NCI-H1092 (cell line): ENCODE measurements at regions not wholly inside any gene's neighbourhood (a gene's known extent, or its start where the extent isn't known, plus 50 kb on each side); places are given as distances from the start of the nearest gene placed in this dataset.

Experiments used
- DNase-seq: peaks from one replicate; lab custom pipeline; 2025; lab: John Stamatoyannopoulos, UW

DNA sequence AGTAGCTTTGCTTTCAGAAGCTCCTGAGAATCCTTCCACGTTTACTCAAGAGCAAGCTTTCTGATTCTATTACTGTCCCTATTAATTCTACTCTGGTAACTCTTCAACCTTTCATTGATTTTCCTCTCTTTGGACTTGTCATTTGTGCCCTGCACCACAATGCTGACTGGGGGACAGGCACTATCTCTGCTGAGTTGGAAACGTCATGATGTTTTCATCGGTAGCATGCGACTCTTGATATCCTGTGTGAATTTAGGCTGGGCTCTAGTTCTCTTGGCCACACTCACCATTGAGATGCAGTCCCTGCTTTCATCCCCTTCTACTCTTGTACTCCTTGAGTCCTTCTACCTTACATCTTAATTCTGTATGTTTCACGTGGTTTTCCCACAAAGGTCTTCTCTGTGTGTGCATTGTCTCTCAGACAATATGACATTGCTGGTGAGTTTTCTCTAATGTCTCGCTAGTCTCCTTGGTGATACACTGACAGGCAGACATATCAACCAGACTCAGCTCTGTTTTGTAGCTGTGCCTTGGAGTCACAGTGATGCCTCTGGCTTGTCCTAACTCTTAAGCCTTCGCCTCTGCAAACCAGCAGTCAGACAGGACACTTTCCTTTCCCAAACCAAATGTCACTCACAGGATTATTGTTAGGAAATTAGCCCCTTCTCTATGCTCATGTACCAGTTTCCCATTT, 223.6 kb upstream of the ADGRL2 start:
- no peak for DNase-seq

- peak; percentile 3 for DNase-seq
These were observed 226.3 kb upstream of the ADGRL2 start for GRCh38 chr1:81574408-81574807.

GRCh38 chr1:81573458-81573857, 227.3 kb upstream of the ADGRL2 start:
- no peak for DNase-seq

DNA sequence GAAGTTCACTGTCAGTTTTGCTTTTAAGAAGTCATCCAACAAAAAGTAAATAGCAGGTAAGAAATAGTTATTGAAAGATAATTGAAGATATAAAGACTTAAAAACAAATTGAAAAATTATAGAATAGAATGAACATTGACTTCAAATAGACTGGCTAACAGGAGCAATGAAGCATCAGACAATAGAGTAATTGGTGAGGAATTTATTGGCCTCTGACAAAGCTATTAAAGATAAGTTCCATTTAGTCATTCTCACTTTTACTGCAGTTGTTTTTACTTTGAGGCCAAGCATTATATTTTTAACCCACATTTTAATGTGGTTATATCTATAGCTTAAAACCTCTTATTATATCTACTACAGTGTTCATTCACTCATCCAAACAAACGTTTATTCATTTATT, 228.8 kb upstream of the ADGRL2 start:
- DNase-seq, result no peak

DNA sequence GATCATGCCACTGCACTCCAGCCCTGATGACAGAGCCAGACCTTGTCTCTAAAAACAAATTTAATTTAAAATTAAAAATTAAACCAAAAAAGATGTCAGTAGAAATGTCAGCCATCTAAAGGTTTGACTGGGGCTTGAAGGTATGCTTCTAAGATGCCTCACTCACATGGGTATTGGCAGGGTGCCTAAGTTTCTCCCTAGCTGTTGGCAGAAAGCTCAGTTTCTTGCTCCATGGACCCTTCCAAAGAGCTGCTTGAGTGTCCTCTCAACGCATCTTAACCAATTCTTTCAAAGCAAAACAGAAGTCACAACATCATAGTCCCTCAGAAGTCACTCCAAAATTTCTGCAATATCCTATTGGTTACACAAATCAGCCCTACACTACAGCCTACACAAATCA, 231.0 kb upstream of the ADGRL2 start:
- no peak for DNase-seq

- no peak for DNase-seq
These were observed 237.1 kb upstream of the ADGRL2 start for GRCh38 chr1:81563632-81564031.

DNA sequence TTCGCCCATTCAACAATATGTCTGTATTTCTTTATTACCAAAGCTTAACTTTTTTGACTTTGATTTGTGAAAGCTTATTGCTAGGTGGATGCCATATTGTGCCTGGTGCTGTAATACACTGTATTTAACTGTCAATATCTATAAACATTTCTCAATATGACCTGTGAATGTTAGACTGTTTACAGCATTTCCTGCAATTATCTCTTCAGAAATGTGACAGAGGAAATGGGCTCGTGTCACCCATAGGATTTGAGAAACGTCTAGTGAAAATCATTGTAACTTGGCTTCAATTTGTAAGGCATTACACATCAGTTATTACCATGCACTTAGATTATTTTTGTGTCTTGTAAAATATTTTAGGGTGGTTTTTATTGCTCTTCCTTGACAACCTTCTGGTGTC, 237.8 kb upstream of the ADGRL2 start:
- DNase-seq, result no peak

DNA sequence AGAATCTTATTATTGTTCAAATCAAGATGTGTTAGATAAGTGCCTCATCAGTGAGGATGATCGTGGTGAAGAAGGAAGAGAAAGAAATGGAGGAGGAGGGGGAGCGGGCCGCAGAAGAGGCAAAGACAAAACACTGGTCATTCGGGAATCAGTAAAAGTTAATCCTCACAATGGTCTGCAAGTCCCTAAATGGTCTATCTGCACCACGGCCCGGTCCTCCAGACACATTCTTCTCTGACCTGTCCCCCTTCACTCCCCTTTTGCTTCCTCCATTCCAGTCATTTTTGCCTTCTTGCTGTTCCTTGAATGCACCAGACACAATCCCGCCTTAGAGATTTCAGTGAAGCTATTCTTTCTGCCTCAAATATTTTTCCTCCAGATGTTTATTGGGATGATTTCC, 240.1 kb upstream of the ADGRL2 start:
- no peak for DNase-seq

DNA sequence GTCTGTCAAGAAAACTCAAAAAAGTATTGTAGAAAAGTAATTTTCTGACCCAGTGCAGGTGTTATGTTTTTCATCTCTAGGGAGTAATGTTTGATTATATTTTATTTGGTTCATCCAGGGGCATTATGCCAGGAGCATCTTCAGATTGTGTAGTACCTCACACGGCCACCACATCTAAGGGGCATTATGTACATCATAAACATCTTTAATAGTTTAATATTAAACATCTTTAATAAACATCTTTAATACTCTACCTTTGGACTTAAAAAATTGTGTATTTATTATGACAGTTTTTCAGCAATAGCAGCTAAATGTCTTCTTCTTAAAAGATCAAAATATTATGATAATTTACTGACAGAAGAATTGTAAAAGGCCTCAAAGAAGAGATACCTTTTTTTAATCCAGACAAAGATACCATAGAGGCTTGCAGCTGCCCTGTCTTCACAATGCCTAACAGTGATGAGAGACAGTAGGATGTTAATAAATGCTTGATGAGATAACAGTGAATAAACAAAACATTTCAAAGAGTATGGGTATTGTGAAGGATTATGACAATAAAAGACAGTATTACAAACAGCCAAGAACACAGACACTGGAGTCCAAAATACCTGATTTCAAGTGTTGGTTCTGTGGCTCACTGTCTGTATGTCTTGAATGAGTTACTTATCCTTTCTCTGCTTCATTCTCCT, 240.9 kb upstream of the ADGRL2 start:
- DNase-seq, result no peak

DNA sequence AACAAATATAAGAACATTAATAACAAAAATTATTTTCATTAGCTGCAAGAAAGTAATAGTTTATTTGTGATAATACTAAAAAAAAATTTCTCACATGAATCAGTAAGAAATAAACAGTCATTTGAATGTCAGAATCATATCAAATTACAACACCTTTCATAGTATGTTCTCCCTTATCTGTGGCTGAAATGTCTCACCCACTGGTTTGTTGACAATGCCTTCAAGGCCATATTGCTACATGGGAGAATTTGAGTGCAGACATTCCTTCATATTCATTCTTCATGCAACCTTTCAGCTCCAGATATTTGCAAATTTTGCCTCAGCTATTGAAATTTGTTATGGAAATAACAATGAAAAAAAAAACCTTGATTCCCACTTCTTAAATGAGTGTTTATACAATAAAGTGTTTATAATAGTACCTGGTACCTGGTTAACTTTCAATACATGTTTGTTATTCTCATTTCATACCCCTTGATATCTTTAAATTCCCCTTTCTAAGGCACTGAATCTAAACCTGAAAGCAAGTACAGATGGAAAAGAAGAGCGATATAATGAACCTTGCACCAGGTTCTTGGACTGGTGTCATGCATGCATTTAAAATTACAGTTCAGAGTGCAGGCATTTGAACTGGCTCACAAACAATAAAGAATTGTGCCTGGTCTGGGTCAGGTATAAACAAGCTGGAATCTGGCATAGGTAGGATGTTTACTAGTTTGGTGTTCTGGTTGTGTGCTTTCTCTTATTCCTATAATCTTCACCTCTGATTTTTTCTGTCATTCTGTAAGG, 242.2 kb upstream of the ADGRL2 start:
- no peak for DNase-seq

DNA sequence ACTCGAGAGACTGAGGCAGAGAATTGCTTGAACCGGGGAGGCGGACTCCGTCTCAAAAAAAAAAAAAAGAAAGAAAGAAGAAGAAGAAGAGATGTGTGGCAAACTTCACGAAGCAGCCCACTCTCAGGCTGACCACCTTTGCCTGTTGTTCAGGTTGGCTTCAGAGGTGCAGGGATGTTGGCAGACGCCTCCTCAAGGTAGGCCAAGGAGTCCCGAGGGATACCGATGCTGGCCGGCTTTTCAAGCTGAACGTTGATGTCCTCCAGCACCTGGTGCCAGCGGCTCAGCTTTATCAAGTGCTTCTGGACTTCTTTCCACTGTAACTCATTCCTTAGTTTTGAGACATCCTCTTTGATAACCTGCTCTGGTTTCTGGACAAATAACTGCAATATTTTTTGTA, 243.8 kb upstream of the ADGRL2 start:
- no peak for DNase-seq

GRCh38 chr1:81554534-81554933, 246.2 kb upstream of the ADGRL2 start:
- no peak for DNase-seq

GRCh38 chr1:81554108-81554507, 246.6 kb upstream of the ADGRL2 start:
- no peak for DNase-seq

- DNase-seq, result no peak
These were observed 247.2 kb upstream of the ADGRL2 start for GRCh38 chr1:81553503-81553902.

GRCh38 chr1:81551946-81552345, 248.8 kb upstream of the ADGRL2 start:
- DNase-seq, result no peak

DNA sequence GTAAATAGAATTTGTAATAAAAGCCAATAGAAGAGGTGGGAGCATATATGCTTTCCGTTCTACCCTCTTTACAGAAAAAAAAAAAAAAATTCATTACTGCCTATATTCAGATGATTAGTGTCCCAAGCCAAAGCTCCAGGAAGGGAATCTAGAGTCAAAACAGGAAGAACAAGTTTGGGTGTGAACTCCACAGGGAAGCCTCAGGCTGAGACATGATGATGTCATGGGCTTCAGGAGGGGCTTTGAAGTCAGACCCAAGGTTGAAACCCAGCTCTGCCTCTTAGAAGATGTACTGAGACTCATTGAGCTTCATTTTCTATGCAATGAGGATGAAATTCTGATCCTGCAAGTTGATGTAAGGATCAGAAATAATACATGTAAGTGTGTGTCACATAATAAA, 250.0 kb upstream of the ADGRL2 start:
- no peak for DNase-seq

- DNase-seq, result peak; percentile 36
These were observed 251.1 kb upstream of the ADGRL2 start for GRCh38 chr1:81549588-81550127.

GRCh38 chr1:81548918-81549587, 251.7 kb upstream of the ADGRL2 start:
- DNase-seq, result no peak

DNA sequence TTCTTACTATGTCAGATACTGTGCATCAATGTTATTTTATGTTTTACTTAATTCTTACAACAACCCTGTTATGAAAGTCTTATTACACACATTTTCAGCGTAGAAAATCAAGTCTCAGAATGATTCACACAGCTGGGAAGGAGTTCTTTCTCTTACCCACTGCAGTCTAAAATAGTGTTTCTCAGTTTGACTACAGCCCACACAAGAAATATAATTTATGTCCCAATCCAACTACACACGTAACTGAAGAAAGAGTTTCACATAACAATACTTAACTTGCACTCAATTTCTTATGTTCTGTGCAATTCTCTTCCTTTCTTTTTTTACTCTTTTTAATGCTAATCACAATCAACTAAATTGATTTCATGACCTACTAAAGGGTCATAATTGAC, 252.8 kb upstream of the ADGRL2 start:
- no peak for DNase-seq

- no peak for DNase-seq
These were observed 253.3 kb upstream of the ADGRL2 start for GRCh38 chr1:81547261-81547911.

- no peak for DNase-seq
These were observed 255.0 kb upstream of the ADGRL2 start for GRCh38 chr1:81545734-81546133.

GRCh38 chr1:81543764-81544163, 257.0 kb upstream of the ADGRL2 start:
- no peak for DNase-seq
